H1 (cell line): ENCODE measurements at regions not wholly inside any gene's neighbourhood (a gene's known extent, or its start where the extent isn't known, plus 50 kb on each side); places are given as distances from the start of the nearest gene placed in this dataset.

Experiments
- ASH2L ChIP-seq: fragments of 200-600, 300-600 bp; sonication (generic); IDR thresholded peaks from one replicate; pipeline ENCODE4 v1.7.1; 2017; ENCODE audit warnings: low read length
- HDAC2 ChIP-seq, 2 experiments: fragments of 300-600 bp in 1 of 2; sonication (generic) in 1 of 2; IDR thresholded peaks; 2 replicates each; pipeline ENCODE4 v1.6.1; 2011 to 2012; ENCODE audit warnings: low read depth in 2 of 2, low read length in 2 of 2, mild to moderate bottlenecking in 2 of 2, moderate library complexity in 2 of 2, borderline replicate concordance in 1 of 2, inconsistent platforms in 1 of 2
- NANOG ChIP-seq: IDR thresholded peaks from 2 replicates; pipeline ENCODE4 v1.6.1; 2011; ENCODE audit warnings: low read length, low read depth, mild to moderate bottlenecking, inconsistent platforms; ENCODE audit not compliant: insufficient read depth, poor library complexity, severe bottlenecking
- TF ChIP-seq, protein P1 (sequence below): fragments of 300-600 bp; sonication (generic); IDR thresholded peaks from 2 replicates; pipeline ENCODE4 v1.7.1; 2012; ENCODE audit warnings: low read length, moderate library complexity, mild to moderate bottlenecking, inconsistent platforms; ENCODE audit not compliant: insufficient replicate concordance

DNA sequence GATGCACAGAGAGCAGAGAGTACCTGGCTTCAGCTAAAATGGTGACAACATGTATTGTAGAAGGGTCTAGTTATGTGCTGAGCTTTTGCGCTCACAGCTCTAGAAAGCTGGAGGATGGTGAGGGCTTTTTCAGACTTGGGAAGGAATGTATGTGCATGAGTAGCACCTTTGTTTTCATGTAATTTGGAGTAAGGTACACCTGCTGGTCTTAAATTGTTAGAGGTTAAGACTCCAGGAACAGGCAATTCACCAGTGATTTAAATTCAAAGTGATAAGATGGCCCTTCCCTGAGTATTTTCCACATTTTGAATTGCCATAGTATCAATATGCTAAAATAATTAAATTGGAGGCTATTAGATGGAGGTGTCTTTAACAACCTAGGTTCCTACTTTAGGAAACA lies 436.4 kb upstream of the GOLIM4 start (continued):
- TF ChIP-seq, protein P1, sequence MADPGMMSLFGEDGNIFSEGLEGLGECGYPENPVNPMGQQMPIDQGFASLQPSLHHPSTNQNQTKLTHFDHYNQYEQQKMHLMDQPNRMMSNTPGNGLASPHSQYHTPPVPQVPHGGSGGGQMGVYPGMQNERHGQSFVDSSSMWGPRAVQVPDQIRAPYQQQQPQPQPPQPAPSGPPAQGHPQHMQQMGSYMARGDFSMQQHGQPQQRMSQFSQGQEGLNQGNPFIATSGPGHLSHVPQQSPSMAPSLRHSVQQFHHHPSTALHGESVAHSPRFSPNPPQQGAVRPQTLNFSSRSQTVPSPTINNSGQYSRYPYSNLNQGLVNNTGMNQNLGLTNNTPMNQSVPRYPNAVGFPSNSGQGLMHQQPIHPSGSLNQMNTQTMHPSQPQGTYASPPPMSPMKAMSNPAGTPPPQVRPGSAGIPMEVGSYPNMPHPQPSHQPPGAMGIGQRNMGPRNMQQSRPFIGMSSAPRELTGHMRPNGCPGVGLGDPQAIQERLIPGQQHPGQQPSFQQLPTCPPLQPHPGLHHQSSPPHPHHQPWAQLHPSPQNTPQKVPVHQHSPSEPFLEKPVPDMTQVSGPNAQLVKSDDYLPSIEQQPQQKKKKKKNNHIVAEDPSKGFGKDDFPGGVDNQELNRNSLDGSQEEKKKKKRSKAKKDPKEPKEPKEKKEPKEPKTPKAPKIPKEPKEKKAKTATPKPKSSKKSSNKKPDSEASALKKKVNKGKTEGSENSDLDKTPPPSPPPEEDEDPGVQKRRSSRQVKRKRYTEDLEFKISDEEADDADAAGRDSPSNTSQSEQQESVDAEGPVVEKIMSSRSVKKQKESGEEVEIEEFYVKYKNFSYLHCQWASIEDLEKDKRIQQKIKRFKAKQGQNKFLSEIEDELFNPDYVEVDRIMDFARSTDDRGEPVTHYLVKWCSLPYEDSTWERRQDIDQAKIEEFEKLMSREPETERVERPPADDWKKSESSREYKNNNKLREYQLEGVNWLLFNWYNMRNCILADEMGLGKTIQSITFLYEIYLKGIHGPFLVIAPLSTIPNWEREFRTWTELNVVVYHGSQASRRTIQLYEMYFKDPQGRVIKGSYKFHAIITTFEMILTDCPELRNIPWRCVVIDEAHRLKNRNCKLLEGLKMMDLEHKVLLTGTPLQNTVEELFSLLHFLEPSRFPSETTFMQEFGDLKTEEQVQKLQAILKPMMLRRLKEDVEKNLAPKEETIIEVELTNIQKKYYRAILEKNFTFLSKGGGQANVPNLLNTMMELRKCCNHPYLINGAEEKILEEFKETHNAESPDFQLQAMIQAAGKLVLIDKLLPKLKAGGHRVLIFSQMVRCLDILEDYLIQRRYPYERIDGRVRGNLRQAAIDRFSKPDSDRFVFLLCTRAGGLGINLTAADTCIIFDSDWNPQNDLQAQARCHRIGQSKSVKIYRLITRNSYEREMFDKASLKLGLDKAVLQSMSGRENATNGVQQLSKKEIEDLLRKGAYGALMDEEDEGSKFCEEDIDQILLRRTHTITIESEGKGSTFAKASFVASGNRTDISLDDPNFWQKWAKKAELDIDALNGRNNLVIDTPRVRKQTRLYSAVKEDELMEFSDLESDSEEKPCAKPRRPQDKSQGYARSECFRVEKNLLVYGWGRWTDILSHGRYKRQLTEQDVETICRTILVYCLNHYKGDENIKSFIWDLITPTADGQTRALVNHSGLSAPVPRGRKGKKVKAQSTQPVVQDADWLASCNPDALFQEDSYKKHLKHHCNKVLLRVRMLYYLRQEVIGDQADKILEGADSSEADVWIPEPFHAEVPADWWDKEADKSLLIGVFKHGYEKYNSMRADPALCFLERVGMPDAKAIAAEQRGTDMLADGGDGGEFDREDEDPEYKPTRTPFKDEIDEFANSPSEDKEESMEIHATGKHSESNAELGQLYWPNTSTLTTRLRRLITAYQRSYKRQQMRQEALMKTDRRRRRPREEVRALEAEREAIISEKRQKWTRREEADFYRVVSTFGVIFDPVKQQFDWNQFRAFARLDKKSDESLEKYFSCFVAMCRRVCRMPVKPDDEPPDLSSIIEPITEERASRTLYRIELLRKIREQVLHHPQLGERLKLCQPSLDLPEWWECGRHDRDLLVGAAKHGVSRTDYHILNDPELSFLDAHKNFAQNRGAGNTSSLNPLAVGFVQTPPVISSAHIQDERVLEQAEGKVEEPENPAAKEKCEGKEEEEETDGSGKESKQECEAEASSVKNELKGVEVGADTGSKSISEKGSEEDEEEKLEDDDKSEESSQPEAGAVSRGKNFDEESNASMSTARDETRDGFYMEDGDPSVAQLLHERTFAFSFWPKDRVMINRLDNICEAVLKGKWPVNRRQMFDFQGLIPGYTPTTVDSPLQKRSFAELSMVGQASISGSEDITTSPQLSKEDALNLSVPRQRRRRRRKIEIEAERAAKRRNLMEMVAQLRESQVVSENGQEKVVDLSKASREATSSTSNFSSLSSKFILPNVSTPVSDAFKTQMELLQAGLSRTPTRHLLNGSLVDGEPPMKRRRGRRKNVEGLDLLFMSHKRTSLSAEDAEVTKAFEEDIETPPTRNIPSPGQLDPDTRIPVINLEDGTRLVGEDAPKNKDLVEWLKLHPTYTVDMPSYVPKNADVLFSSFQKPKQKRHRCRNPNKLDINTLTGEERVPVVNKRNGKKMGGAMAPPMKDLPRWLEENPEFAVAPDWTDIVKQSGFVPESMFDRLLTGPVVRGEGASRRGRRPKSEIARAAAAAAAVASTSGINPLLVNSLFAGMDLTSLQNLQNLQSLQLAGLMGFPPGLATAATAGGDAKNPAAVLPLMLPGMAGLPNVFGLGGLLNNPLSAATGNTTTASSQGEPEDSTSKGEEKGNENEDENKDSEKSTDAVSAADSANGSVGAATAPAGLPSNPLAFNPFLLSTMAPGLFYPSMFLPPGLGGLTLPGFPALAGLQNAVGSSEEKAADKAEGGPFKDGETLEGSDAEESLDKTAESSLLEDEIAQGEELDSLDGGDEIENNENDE, result peak; percentile 69
- TF ChIP-seq NANOG (peak; percentile 77), ASH2L (peak; percentile 12), HDAC2 (IDR thresholded peaks at IDR 0.05; ENCODE audit: borderline replicate concordance in 1 of 2, low read depth in 2 of 2, low read length in 2 of 2) (0 out of 4 replicates have a peak, but pooled peaks of 1 of the 2 experiments have one; percentile 56)
- TF ChIP-seq, all 59 proteins: peak for 5
